OCI-M2 (cell line): ENCODE measurements at regions not wholly inside any gene's neighbourhood (a gene's known extent, or its start where the extent isn't known, plus 50 kb on each side); places are given as distances from the start of the nearest gene placed in this dataset.
A peak's percentile ranks its signal among the peaks of the same experiment; 100 is the strongest.

Experiments used
- DNase-seq: peaks from one replicate; lab custom pipeline; 2025; ENCODE audit not compliant: unreplicated experiment; lab: John Stamatoyannopoulos, UW

GRCh38 chr3:24639481-24640329 lies 145.1 kb upstream of the THRB start:
- DNase-seq: no peak

GRCh38 chr3:24640330-24640877 lies 145.8 kb upstream of the THRB start:
- no peak for DNase-seq

- no peak for DNase-seq
Measured at GRCh38 chr3:24641628-24642027, 147.0 kb upstream of the THRB start.

GRCh38 chr3:24645047-24645446 lies 150.4 kb upstream of the THRB start:
- DNase-seq: no peak

- DNase-seq: no peak
Measured at GRCh38 chr3:24646790-24647189, 152.1 kb upstream of the THRB start.

- DNase-seq: no peak
Measured at GRCh38 chr3:24648063-24648462, 153.4 kb upstream of the THRB start.

- DNase-seq: no peak
Measured at GRCh38 chr3:24650839-24651238, 156.2 kb upstream of the THRB start.

GRCh38 chr3:24657870-24658510 lies 163.3 kb upstream of the THRB start:
- no peak for DNase-seq

GRCh38 chr3:24661175-24661584 lies 166.5 kb upstream of the THRB start:
- DNase-seq: no peak

- DNase-seq: no peak
Measured at GRCh38 chr3:24662449-24663345, 168.0 kb upstream of the THRB start.

- DNase-seq: no peak
Measured at GRCh38 chr3:24663406-24663805, 168.8 kb upstream of the THRB start.

- no peak for DNase-seq
Measured at GRCh38 chr3:24668039-24668438, 173.4 kb upstream of the THRB start.

GRCh38 chr3:24670871-24671270 lies 176.2 kb upstream of the THRB start:
- DNase-seq: no peak

- DNase-seq: no peak
Measured at GRCh38 chr3:24673596-24673995, 178.9 kb upstream of the THRB start.

- DNase-seq: no peak
Measured at GRCh38 chr3:24674261-24674660, 179.6 kb upstream of the THRB start.

GRCh38 chr3:24678021-24678420 lies 183.4 kb upstream of the THRB start:
- DNase-seq: no peak

- DNase-seq: no peak
Measured at GRCh38 chr3:24678421-24678865, 183.8 kb upstream of the THRB start.

- no peak for DNase-seq
Measured at GRCh38 chr3:24679429-24679828, 184.8 kb upstream of the THRB start.

GRCh38 chr3:24680214-24680967 lies 185.7 kb upstream of the THRB start:
- peak; percentile 3 for DNase-seq

- DNase-seq: no peak
Measured at GRCh38 chr3:24682141-24682547, 187.5 kb upstream of the THRB start.
